B cell (primary cell): ENCODE measurements at regions not wholly inside any gene's neighbourhood (a gene's known extent, or its start where the extent isn't known, plus 50 kb on each side); places are given as distances from the start of the nearest gene placed in this dataset.
"Not testable (repeated sequence)": the region's sequence is repeated elsewhere in the genome, so short reads cannot be mapped to it uniquely, and the experiment has no call there.

Experiments used
- ATAC-seq: fragments of 200-7000 bp; cut with Tn5 transposase; one replicate; pipeline ENCODE4 v1.10.0; 2021; ENCODE audit warnings: low read depth, mild to moderate bottlenecking, moderate number of reproducible peaks, moderate library complexity
- CTCF ChIA-PET: fragments of 350-600 bp; sonication (Branson Sonifier 250); formaldehyde crosslinking; loops from one replicate; lab custom pipeline; 2021; ENCODE audit warnings: antibody characterized with exemption, inconsistent platforms; lab: Charles Lee
- POLR2A ChIA-PET: fragments of 350-600 bp; sonication (Branson Sonifier 250); formaldehyde crosslinking; loops from one replicate; lab custom pipeline; 2021; ENCODE audit warnings: antibody characterized with exemption; lab: Charles Lee
- DNase-seq: peaks from one replicate; pipeline ENCODE4 v3.0.0; 2013
- H2AFZ ChIP-seq: 2 replicates; pipeline ENCODE4 v1.6.1; 2012; ENCODE audit warnings: mild to moderate bottlenecking, low read depth, low read length; ENCODE audit not compliant: insufficient read depth, poor library complexity, severe bottlenecking
- H3K27ac ChIP-seq, 2 donors: 1 replicate in 1 of 2; 2 replicates in 1 of 2; pipeline ENCODE4 v1.5.1; 2012 to 2013; ENCODE audit warnings: low read length in 2 of 2, mild to moderate bottlenecking in 2 of 2, moderate library complexity in 1 of 2
- H3K27me3 ChIP-seq, 4 experiments: fragments of 200-600 bp in 1 of 4; sonication (generic) in 1 of 4; replicated peaks in 1 of 4; 1 replicate in 2 of 4; 2 replicates in 2 of 4; pipeline versions ENCODE4 v1.6.1 to v1.7.0; 2013 to 2016; ENCODE audit warnings: low read length in 3 of 4, mild to moderate bottlenecking in 2 of 4, mixed read lengths in 1 of 4, moderate library complexity in 1 of 4; ENCODE audit not compliant: insufficient read depth in 4 of 4, control insufficient read depth in 3 of 4; ENCODE audit errors: control extremely low read depth in 1 of 4
- H3K36me3 ChIP-seq, 2 experiments: replicated peaks in 1 of 2; 1 replicate in 1 of 2; 2 replicates in 1 of 2; pipeline versions ENCODE4 v1.6.1 to v1.7.1; 2013; ENCODE audit warnings: low read length in 1 of 2; ENCODE audit not compliant: insufficient read depth in 2 of 2, control insufficient read depth in 1 of 2; ENCODE audit errors: control extremely low read depth in 1 of 2, extremely low read depth in 1 of 2
- H3K4me1 ChIP-seq, 2 donors: fragments of 200-600 bp in 1 of 2; sonication (generic) in 1 of 2; 1 replicate in 1 of 2; 2 replicates in 1 of 2; pipeline versions ENCODE4 v1.5.1 to v1.6.1; 2013 to 2017; ENCODE audit warnings: low read length in 2 of 2; ENCODE audit not compliant: control insufficient read depth in 2 of 2, insufficient read depth in 2 of 2
- H3K4me2 ChIP-seq: replicated peaks from 2 replicates; pipeline ENCODE3; 2012; ENCODE audit warnings: mild to moderate bottlenecking, low read depth, low read length; ENCODE audit not compliant: poor library complexity, severe bottlenecking
- H3K4me3 ChIP-seq, 5 experiments: fragments of 200-600 bp in 1 of 5; sonication (generic) in 1 of 5; 1 replicate in 3 of 5; 2 replicates in 2 of 5; pipeline versions ENCODE4 v1.5.1 to v1.7.0; 2011 to 2016; ENCODE audit warnings: low read length in 4 of 5, mild to moderate bottlenecking in 4 of 5, low read depth in 2 of 5, control low read depth in 1 of 5, moderate library complexity in 1 of 5; ENCODE audit not compliant: insufficient read depth in 1 of 5; ENCODE audit errors: control extremely low read depth in 1 of 5, extremely low read depth in 1 of 5
- H3K79me2 ChIP-seq: fragments of 200-600 bp; sonication (generic); one replicate; pipeline ENCODE4 v1.6.0; 2016; ENCODE audit warnings: low read length; ENCODE audit not compliant: control insufficient read depth, insufficient read depth
- H3K9ac ChIP-seq: fragments of 200-600 bp; sonication (generic); 2 replicates; pipeline ENCODE4 v1.6.1; 2017; ENCODE audit warnings: mild to moderate bottlenecking, low read length, moderate library complexity
- H3K9me3 ChIP-seq, 3 donors: one replicate each; pipeline versions ENCODE4 v1.6.1 to v1.7.1; 2013; ENCODE audit warnings: low read length in 2 of 3; ENCODE audit not compliant: control insufficient read depth in 2 of 3, insufficient read depth in 1 of 3; ENCODE audit errors: control extremely low read depth in 1 of 3
- H4K20me1 ChIP-seq: 2 replicates; pipeline ENCODE4 v1.6.0; 2012; ENCODE audit warnings: mild to moderate bottlenecking, low read length; ENCODE audit not compliant: insufficient read depth, control insufficient read depth, poor library complexity, severe bottlenecking
- H3K27ac Mint-ChIP-seq: one replicate; pipeline ENCODE4 v1.8.0; 2021; ENCODE audit warnings: mixed read lengths
- H3K27me3 Mint-ChIP-seq: one replicate; pipeline ENCODE4 v1.8.0; 2021; ENCODE audit warnings: mixed read lengths
- H3K4me1 Mint-ChIP-seq: one replicate; pipeline ENCODE4 v1.8.0; 2021; ENCODE audit warnings: mixed read lengths
- H3K4me3 Mint-ChIP-seq: one replicate; pipeline ENCODE4 v1.8.0; 2021; ENCODE audit warnings: mixed read lengths
- H3K9me3 Mint-ChIP-seq: one replicate; pipeline ENCODE4 v1.8.0; 2022; ENCODE audit warnings: mixed read lengths; ENCODE audit not compliant: insufficient read depth
- CTCF ChIP-seq: fragments of 200-600 bp; IDR thresholded peaks from one replicate; pipeline ENCODE4 v1.8.0; 2022; ENCODE audit warnings: antibody characterized with exemption, mild to moderate bottlenecking
- EZH2 ChIP-seq: IDR thresholded peaks from 2 replicates; pipeline ENCODE4 v1.6.1; 2012; ENCODE audit warnings: borderline replicate concordance, low read depth, mild to moderate bottlenecking, moderate library complexity, low read length; ENCODE audit not compliant: insufficient read depth, poor library complexity, severe bottlenecking
- WGBS: methylation state at CpG from one replicate; pipeline ENCODE4 v1.1.5; 2013; ENCODE audit warnings: missing lambda C conversion rate; ENCODE audit not compliant: insufficient coverage; 5-methylcytosine and 5-hydroxymethylcytosine counted together
- intact Hi-C: fragments of 100-400 bp; cut with micrococcal nuclease; formaldehyde crosslinking; loops from one replicate; pipeline ENCODE4 v1.10.0; 2022

GRCh38 chr1:121483961-121484424 is 299.2 kb downstream of the SRGAP2C start:
- Mint-ChIP-seq H3K4me3 (no peak overlapping the region), H3K27ac (no peak overlapping the region), H3K27me3 (peaks cover 3% of the 10 kb centered on the region), H3K9me3 (no peaks in the 10 kb centered on the region), H3K4me1 (no peaks in the 10 kb centered on the region)
- H3K79me2 ChIP-seq: no peaks in the 10 kb centered on the region
- H4K20me1 ChIP-seq: no peaks in the 10 kb centered on the region
- DNase-seq (no peak), ATAC-seq (no peak)
- H2AFZ ChIP-seq: no peak overlapping the region
- no peaks in the 10 kb centered on the region for H3K36me3 ChIP-seq
- H3K9me3 ChIP-seq: peaks cover 0 to 7% (median 0%) of the 10 kb centered on the region in 3 donors
- no peaks in the 10 kb centered on the region for H3K27me3 ChIP-seq
- CTCF ChIA-PET: no interaction called here
- TF ChIP-seq CTCF: no peak
- no peak for TF ChIP-seq EZH2
- no peak overlapping the region for H3K9ac ChIP-seq
- intact Hi-C loops: no loop called here
- H3K4me3 ChIP-seq: no peak overlapping the region
- H3K4me2 ChIP-seq: no peak overlapping the region
- H3K27ac ChIP-seq: no peak overlapping the region
- H3K4me1 ChIP-seq: no peaks in the 10 kb centered on the region
- POLR2A ChIA-PET: no interaction called here

- CTCF ChIA-PET, ATAC-seq, H3K79me2 ChIP-seq, H3K9me3 Mint-ChIP-seq, H2AFZ ChIP-seq, H4K20me1 ChIP-seq, H3K4me3 ChIP-seq, H3K27ac ChIP-seq, H3K9me3 ChIP-seq, H3K4me3 Mint-ChIP-seq, H3K4me1 ChIP-seq, H3K36me3 ChIP-seq, POLR2A ChIA-PET, H3K9ac ChIP-seq, H3K27ac Mint-ChIP-seq, H3K27me3 ChIP-seq, DNase-seq, H3K27me3 Mint-ChIP-seq, H3K4me2 ChIP-seq, H3K4me1 Mint-ChIP-seq, intact Hi-C loops: not testable (repeated sequence)
These were observed 310.0 kb downstream of the SRGAP2C start for GRCh38 chr1:121494796-121495195.

GRCh38 chr1:121511455-121511854 is 326.7 kb downstream of the SRGAP2C start:
- H3K4me1 ChIP-seq, ATAC-seq, CTCF ChIA-PET, H3K9ac ChIP-seq, H3K4me2 ChIP-seq, H4K20me1 ChIP-seq, H2AFZ ChIP-seq, H3K27me3 ChIP-seq, intact Hi-C loops, H3K79me2 ChIP-seq, H3K27me3 Mint-ChIP-seq, POLR2A ChIA-PET, H3K27ac ChIP-seq, H3K36me3 ChIP-seq, H3K4me3 ChIP-seq, H3K4me3 Mint-ChIP-seq, DNase-seq, H3K27ac Mint-ChIP-seq, H3K9me3 Mint-ChIP-seq: not testable (repeated sequence)
- 84% methylated on average over 5 of the region's 5 CpGs for WGBS
- H3K4me1 Mint-ChIP-seq: peaks cover 20% of the 10 kb centered on the region
- peaks cover 2 to 13% (median 9%) of the 10 kb centered on the region in 3 donors for H3K9me3 ChIP-seq
